HG02973 (cell line): ENCODE measurements at regions not wholly inside any gene's neighbourhood (a gene's known extent, or its start where the extent isn't known, plus 50 kb on each side); places are given as distances from the start of the nearest gene placed in this dataset.
"Not testable (repeated sequence)": the region's sequence is repeated elsewhere in the genome, so short reads cannot be mapped to it uniquely, and the experiment has no call there.

ENCODE experiments used
- ATAC-seq: cut with Tn5 transposase; IDR thresholded peaks from one replicate; pipeline ENCODE4 v1.9.1; 2021; ENCODE audit warnings: moderate library complexity; ENCODE audit not compliant: unreplicated experiment

DNA sequence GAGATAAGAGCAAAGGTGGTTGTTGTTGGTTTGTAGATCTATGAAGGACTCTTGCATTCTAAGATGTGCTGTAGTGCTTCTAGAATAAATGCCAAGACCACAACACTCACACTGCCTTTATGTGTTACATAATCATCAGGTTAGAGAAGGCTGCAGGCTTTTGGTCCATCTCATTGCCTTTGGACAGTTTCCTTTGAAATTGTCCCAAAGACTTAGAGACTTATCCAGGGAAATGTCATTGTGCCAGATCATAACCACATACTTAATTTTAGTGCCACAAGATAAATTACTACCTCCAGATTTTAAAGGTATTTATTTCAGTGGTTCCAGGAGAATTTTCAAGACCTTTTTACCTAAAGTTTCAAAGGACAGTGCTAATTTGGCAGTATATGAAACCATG is 666.6 kb upstream of the CITED2 start:
- ATAC-seq: no peak

DNA sequence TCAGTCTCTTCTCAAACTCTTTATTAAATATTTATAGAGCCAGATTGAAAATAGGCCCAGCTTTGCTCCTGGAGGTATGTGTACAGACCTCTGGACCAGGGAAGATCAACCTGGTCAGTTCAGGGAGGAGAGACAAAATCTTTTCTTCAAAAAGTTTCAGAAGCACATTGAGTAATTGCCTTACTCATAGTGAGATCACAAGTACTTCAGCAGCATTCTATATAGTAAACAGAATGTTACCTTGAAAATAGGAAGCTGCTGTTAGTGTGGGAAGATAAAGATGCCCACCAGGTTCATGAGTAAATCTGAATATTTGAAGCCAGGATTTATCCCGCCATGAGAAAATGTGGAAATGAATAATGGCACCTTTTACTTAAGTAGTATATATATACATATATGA is 665.9 kb upstream of the CITED2 start:
- ATAC-seq: no peak

- no peak for ATAC-seq
These were observed 664.9 kb upstream of the CITED2 start for GRCh38 chr6:140039364-140039763.

GRCh38 chr6:140036196-140036595 is 661.7 kb upstream of the CITED2 start:
- no peak for ATAC-seq

GRCh38 chr6:140032189-140032588 is 657.7 kb upstream of the CITED2 start:
- ATAC-seq: no peak

- no peak for ATAC-seq
These were observed 655.1 kb upstream of the CITED2 start for GRCh38 chr6:140029551-140029950.

DNA sequence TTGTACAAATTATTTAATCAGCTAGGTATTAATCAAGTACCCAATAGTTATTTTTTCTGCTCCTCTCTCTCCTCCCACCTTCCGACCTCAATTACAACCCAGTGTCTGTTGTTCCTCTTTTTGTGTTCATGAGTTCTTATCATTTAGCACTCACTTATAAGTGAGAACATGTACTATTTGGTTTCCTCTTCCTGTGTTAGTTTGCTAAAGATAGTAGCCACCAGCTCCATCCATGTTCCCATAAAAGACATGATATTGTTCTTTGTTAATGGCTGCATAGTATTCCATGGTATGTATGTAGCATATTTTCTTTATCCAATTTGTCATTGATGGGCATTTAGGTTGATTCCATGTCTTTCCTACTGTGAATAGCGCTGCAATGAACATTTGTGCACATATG is 652.8 kb upstream of the CITED2 start:
- no peak for ATAC-seq

DNA sequence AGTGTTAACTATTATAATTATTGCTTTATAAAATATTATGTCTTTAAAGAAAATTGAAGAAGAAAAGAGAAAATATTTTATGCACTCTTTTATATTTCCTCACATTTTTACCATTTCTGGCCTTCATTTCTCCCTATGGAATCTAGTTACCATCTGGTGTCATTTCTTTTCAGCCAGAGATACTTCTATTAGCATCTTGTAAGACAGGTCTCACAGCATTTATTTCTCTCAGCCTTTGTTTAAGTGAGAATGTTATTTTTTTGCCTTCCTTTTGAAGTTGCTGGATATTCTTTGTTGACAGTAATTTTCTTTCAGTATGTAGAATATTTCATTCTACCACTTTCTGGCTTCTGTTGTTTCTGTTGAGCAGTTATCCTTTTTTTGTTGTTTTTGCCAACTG is 652.1 kb upstream of the CITED2 start:
- no peak for ATAC-seq

DNA sequence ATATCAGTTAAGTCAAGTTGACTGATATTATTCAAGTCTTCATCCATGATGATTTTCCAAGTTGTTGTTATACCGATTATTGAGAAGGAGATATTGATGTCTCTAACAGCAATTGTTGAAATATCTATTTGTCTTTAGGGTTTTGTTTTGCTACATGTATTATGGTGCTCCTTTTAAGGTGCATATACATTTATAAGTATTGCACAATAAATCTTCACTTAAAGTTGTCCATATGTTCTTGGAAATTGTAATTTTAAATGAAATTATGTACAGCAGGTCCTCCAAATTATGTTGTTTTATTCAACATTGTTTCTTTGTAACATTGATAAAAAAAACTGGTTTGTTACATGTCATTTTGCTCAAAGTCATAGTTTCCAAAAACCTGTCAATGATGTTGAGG is 650.7 kb upstream of the CITED2 start:
- ATAC-seq: no peak

- no peak for ATAC-seq
These were observed 645.9 kb upstream of the CITED2 start for GRCh38 chr6:140020207-140020791.

GRCh38 chr6:140018588-140018987 is 644.1 kb upstream of the CITED2 start:
- no peak for ATAC-seq

DNA sequence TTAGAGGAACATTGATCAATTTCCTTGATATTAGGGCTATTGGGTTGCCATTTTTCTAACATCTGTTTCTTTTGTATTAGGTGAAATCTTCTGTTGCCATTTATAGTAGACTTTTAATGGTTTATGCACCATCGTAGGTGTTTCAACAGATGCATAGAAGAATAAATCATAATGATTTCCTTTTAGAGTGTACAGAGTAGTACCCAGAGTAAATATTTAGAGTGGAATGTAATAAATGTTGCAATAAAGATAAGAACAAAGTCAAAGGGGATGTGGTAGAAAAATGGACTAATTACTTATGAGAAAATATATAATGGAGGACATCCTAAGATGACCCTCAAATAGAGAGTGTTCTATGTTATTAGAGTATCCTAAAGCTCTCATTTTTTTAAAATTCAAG is 643.0 kb upstream of the CITED2 start:
- no peak for ATAC-seq

GRCh38 chr6:140012150-140012549 is 637.7 kb upstream of the CITED2 start:
- no peak for ATAC-seq

DNA sequence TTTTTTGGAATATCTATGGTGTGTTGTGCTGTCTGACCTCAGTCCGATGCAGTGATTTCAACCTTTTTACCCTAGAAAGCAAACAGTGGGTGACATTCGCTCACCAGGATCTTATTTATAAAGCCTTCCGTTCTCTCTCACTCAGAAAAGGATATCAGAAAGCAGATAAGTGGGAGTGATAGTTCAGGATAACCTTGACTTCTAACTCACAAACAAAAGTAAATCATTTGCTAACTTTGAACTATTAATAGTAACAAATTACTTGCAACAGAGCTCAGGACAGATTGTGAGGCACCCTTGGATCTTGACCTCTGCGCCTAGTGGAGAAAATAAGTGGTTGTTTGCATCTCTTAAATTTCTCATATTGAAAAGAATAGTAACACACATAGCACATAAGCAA is 637.1 kb upstream of the CITED2 start:
- no peak for ATAC-seq

DNA sequence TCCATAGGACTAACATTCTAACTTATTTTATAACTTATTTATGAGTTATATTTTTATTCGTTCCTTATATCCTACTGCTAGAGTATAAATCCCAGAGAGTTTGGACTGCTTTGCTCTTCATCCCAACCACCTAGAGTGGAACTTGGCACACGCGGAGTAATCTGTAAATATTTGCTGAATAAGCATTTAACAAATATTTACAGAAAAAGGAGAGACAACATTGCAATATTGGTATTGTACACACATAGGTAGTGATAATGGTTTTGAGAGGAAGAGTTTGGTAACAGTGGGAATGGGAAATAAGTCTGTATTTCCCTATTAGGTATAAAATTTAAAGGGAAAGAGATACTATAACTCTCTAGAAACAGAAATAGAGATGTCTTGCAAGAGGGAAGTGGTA is 634.8 kb upstream of the CITED2 start:
- no peak for ATAC-seq

DNA sequence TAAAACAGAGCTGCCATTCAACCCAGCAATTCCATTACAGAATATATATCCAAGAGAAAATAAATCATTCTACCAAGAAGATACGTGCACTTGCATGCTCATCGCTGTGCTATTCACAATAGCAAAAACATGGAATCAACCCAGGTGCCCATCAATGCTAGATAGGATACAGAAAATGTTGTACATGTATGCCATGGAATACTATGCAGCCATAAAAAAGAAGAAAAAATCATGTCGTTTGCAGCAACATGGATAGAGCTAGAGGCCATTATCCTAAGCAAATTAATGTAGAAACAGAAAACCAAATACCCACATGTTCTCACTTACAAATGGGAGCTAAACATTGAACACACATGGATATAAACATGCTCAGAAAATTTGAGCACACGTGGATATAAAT is 633.1 kb upstream of the CITED2 start:
- ATAC-seq: no peak

DNA sequence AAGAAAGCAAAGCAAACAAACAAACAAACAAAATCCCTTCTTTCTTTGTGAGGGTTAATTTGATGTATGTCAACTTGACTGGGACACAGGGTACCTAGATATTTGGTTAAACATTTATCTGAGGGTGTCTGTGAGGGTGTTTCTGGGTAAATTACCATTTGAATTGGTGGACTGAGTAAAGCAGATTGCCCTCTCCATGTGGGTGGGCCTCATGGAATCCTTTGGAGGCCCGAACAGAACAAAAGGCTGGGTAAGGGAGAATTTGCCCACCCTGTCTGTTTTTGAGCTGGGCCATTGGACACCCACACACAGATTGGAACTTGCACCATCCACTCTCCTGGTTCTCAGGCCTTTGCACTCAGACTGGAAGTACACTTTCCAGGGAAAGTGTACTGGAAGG is 628.8 kb upstream of the CITED2 start:
- ATAC-seq: no peak

GRCh38 chr6:140002396-140003022 is 628.1 kb upstream of the CITED2 start:
- no peak for ATAC-seq

DNA sequence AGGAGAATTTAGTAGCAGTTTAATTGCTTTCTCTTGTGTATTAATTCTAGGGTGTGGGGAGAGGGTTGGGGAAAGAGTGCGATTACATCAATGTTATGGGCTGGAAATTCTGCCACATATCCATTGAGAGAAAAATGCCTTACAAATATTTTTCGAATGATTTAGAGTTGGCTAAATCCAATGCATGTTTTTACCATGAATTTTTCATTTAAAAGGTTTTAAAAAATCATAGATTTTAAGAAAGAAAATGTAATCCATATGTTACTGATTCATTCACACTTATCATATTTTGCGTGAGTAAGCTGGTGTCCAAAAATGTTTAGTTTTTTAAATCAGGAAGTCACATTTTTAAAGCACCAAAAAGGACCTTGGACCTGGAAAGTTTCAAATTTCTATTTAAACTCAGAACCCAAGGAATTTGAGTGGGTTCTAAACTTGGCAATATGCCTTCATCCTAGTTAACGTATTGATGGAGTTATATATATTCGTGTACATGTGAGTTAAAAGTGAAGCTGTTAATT is 627.4 kb upstream of the CITED2 start:
- ATAC-seq: no peak

DNA sequence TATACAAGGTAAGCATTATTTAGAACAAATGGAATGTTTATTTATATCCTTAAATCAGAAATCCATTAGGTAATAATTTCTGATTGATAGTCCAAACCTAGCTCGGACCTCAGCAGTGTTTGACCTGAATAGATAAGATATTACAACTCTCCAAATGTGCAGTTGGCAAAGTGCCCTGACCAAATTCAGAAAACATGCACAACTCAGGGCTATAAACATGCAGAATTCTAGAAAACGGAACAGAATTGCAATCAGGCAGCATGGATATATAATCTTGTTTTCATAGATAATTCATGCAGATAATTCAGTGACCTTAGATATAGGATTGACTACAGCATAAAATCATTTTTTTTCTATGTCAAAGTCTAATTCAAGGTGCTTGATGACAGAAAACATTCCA is 626.6 kb upstream of the CITED2 start:
- ATAC-seq: no peak

DNA sequence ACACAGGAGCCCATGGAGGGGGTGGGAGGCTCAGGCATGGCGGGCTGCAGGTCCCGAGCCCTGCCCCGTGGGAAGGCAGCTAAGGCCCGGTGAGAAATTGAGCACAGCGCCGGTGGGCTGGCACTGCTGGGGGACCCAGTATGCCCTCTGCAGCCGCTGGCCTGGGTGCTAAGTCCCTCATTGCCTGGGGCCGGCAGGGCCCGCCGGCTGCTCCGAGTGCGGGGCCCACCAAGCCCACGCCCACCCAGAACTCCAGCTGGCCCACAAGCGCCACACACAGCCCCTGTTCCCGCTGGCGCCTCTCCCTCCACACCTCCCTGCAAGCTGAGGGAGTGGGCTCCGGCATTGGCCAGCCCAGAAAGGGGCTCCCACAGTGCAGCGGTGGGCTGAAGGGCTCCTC is 625.2 kb upstream of the CITED2 start:
- ATAC-seq: not testable (repeated sequence)

DNA sequence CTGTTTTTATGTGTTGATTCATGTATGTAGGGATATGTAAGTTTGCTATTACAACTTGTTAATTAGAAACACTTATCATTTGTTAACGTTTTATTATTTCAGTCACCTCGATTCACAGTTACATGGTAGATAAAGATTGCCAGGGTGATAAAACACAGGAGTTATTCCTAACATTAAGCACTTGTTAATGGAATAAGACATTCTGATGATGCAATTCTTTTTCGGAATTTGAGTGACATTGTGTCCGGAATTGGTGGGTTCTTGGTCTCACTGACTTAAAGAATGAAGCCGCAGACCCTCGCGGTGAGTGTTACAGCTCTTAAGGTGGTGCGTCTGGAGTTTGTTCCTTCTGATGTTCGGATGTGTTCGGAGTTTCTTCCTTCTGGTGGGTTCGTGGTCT is 624.0 kb upstream of the CITED2 start:
- ATAC-seq: not testable (repeated sequence)

DNA sequence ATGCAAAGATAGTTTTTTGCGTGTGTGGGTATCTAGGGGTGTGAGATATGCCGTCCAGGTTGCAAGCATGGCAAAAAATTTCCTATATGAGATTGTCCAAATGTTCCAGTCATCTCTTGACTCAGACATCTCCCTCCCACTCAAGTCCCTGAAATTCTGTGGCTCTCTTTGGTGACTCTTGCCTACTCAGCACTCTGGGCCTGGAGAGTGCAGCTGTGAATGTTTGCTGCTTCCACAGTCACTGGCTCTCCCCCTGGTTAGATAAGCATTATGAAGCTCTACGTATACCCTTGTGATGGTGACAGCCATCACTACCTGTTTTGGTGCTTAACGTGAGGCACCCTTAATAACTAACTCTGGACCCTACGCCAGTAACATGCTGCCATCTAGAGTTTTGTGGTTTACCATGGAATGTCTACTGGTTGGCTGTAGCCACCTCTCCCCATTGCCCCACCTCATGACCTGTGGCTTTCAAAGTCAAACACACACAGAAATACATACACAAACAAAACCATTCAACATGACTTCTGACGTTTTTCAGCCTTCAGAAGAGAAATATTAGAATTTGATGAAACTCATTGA is 621.9 kb upstream of the CITED2 start:
- peak; percentile 71 for ATAC-seq
